ENCODE measurements at regions not wholly inside any gene's neighbourhood (a gene's known extent, or its start where the extent isn't known, plus 50 kb on each side); places are given as distances from the start of the nearest gene placed in this dataset.

- no peaks in the 10 kb centered on the region for H3K36me3 Mint-ChIP-seq (ENCODE audit: low read depth)
- H3K4me1 Mint-ChIP-seq (ENCODE audit: low read depth) = no peaks in the 10 kb centered on the region
- H3K9me3 Mint-ChIP-seq = peaks cover under 1% of the 10 kb centered on the region
- no peak overlapping the region for H3K4me3 Mint-ChIP-seq
- no peaks in the 10 kb centered on the region for H3K27me3 Mint-ChIP-seq (ENCODE audit: low read depth)
- H3K27ac Mint-ChIP-seq = no peak overlapping the region
These were observed 498.1 kb downstream of the SLC4A3 start for GRCh38 chr2:220125551-220125950.

DNA sequence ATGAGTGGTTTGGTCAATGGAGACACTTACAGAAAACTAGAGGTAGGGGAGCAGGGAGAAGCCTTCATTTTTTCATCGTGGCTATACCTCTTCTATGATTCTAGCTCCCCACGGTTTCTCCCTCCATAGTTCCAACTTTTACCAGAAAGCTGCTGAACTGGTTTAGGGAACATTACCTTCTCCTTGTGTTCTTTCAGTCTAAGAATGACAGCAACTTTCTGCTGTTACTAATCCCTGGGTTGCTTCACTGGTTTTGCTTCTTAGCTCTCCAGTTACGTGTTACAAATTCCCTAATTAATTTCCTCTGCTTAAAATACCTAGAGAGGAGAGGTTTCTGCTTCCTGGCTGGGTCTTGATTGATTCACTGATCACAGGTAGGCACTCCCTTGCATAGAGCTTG, 499.9 kb downstream of the SLC4A3 start:
- peaks cover 13% of the 10 kb centered on the region for H3K9me3 Mint-ChIP-seq
- no peaks in the 10 kb centered on the region for H3K36me3 Mint-ChIP-seq (ENCODE audit: low read depth)
- no peak overlapping the region for H3K27ac Mint-ChIP-seq
- H3K4me1 Mint-ChIP-seq (ENCODE audit: low read depth) = no peaks in the 10 kb centered on the region
- H3K27me3 Mint-ChIP-seq (ENCODE audit: low read depth) = no peaks in the 10 kb centered on the region
- no peak overlapping the region for H3K4me3 Mint-ChIP-seq

DNA sequence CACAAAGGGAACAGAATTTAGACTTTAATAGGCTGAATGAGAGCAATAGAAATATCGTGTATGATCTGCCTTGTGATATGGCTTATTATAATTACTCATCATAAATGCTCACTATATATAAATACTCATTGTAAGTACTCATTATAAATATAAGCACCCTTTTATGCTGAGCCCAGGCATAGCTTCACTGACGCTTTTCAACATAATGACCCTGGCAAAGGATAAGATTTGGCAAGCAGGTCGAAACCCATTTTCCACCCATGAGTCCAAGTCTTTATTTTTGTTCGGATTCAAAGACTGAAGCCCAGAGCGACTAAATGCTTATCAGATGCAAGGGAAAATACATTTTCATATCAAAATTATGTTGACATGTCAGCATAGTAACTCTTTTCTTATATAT, 500.4 kb downstream of the SLC4A3 start:
- H3K4me3 Mint-ChIP-seq = no peak overlapping the region
- peaks cover 13% of the 10 kb centered on the region for H3K9me3 Mint-ChIP-seq
- H3K4me1 Mint-ChIP-seq (ENCODE audit: low read depth) = no peaks in the 10 kb centered on the region
- H3K36me3 Mint-ChIP-seq (ENCODE audit: low read depth) = no peaks in the 10 kb centered on the region
- H3K27me3 Mint-ChIP-seq (ENCODE audit: low read depth) = no peaks in the 10 kb centered on the region
- no peak overlapping the region for H3K27ac Mint-ChIP-seq

- Mint-ChIP-seq H3K36me3 (ENCODE audit: low read depth) (no peaks in the 10 kb centered on the region), H3K4me1 (ENCODE audit: low read depth) (no peaks in the 10 kb centered on the region), H3K27me3 (ENCODE audit: low read depth) (no peaks in the 10 kb centered on the region), H3K4me3 (no peak overlapping the region), H3K9me3 (peaks cover 13% of the 10 kb centered on the region), H3K27ac (no peak overlapping the region)
These were observed 502.0 kb downstream of the SLC4A3 start for GRCh38 chr2:220129391-220129790.

DNA sequence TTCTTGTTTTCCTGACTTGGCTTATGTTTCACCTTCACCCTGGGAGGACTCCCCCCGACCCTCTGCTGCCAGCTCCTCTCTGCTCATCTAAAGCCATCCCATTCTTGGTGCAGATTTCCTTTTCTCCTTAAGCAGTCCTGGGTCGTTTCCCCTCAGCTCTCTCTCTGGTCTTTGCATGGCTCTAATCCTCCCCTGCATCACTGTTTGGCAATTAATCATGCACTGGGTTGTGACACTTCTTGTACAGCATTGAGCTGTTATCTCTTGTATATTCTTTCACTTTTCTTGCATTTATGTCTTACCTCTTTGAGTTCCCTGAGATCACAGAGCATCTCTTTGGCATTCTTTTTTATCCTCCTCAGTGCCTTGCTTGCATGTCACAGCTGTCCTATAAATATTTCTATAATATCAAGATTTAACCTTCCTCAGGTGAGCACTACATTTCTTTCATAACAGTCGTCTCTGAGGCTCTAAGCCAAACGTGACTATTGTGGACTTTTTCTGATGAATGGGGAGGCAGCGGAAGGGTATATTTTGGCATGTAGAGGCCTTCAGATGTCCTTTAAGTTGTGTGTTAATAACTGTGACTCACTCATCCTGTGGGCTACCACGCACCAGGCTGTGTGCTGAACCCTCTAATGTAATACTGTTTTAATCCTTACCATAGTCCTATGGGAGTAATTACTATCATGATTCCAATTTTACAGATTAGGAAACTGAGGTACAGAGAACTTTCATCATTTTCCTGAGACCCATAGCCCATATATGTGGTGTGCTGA, 507.5 kb downstream of the SLC4A3 start:
- Mint-ChIP-seq H3K27me3 (ENCODE audit: low read depth) (no peaks in the 10 kb centered on the region), H3K4me3 (no peak overlapping the region), H3K4me1 (ENCODE audit: low read depth) (no peaks in the 10 kb centered on the region), H3K9me3 (peaks cover 13% of the 10 kb centered on the region), H3K27ac (no peak overlapping the region), H3K36me3 (ENCODE audit: low read depth) (no peaks in the 10 kb centered on the region)

- H3K9me3 Mint-ChIP-seq = no peaks in the 10 kb centered on the region
- no peaks in the 10 kb centered on the region for H3K36me3 Mint-ChIP-seq (ENCODE audit: low read depth)
- H3K27me3 Mint-ChIP-seq (ENCODE audit: low read depth) = no peaks in the 10 kb centered on the region
- H3K4me3 Mint-ChIP-seq = no peak overlapping the region
- no peak overlapping the region for H3K27ac Mint-ChIP-seq
- no peaks in the 10 kb centered on the region for H3K4me1 Mint-ChIP-seq (ENCODE audit: low read depth)
These were observed 515.9 kb downstream of the SLC4A3 start for GRCh38 chr2:220143336-220143735.

- no peaks in the 10 kb centered on the region for H3K9me3 Mint-ChIP-seq
- H3K4me1 Mint-ChIP-seq (ENCODE audit: low read depth) = no peaks in the 10 kb centered on the region
- H3K27me3 Mint-ChIP-seq (ENCODE audit: low read depth) = no peaks in the 10 kb centered on the region
- no peak overlapping the region for H3K4me3 Mint-ChIP-seq
- H3K36me3 Mint-ChIP-seq (ENCODE audit: low read depth) = no peaks in the 10 kb centered on the region
- H3K27ac Mint-ChIP-seq = no peak overlapping the region
These were observed 517.0 kb downstream of the SLC4A3 start for GRCh38 chr2:220144411-220144810.

GRCh38 chr2:220147161-220148038, 520.0 kb downstream of the SLC4A3 start:
- no peak overlapping the region for H3K27ac Mint-ChIP-seq
- H3K27me3 Mint-ChIP-seq (ENCODE audit: low read depth) = no peaks in the 10 kb centered on the region
- no peaks in the 10 kb centered on the region for H3K36me3 Mint-ChIP-seq (ENCODE audit: low read depth)
- no peak overlapping the region for H3K4me3 Mint-ChIP-seq
- no peaks in the 10 kb centered on the region for H3K4me1 Mint-ChIP-seq (ENCODE audit: low read depth)
- no peaks in the 10 kb centered on the region for H3K9me3 Mint-ChIP-seq

DNA sequence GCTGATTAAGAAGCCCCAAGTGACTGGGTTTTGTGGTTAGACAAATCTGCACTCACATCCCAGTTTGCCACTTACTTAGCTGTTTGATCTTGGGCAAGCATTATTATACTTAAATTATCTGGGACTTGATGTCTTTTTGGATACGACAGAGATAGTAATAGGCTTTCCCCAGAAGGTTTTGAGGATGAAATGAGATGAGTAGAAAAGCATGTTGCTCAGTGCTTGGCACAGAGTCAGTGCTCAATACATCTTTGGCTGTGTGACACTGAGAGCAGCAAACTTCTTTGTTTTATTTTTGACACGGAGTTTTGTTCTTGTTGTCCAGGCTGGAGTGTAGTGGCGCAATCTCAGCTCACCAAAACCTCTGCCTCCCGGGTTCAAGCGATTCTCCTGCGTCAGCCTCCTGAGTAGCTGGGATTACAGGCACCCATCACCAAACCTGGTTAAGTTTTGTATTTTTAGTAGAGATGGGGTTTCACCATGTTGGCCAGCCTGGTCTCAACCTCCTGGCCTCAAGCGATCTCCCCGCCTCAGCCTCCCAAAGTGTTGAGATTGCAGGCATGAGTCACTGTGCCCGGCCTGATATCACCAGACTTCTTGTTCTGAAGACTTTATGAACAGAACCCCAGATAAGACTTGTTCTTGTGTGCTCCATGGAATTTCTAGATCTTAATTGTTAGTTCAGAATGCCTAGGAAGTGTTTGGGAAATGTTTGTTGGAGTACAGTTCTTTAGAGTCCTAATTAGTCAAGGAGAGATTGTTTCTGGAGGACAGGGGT, 521.2 kb downstream of the SLC4A3 start:
- H3K4me1 Mint-ChIP-seq (ENCODE audit: low read depth) = no peaks in the 10 kb centered on the region
- H3K36me3 Mint-ChIP-seq (ENCODE audit: low read depth) = no peaks in the 10 kb centered on the region
- H3K27ac Mint-ChIP-seq = no peak overlapping the region
- H3K9me3 Mint-ChIP-seq = no peaks in the 10 kb centered on the region
- no peak overlapping the region for H3K4me3 Mint-ChIP-seq
- no peaks in the 10 kb centered on the region for H3K27me3 Mint-ChIP-seq (ENCODE audit: low read depth)

- no peaks in the 10 kb centered on the region for H3K4me1 Mint-ChIP-seq (ENCODE audit: low read depth)
- no peaks in the 10 kb centered on the region for H3K36me3 Mint-ChIP-seq (ENCODE audit: low read depth)
- H3K27ac Mint-ChIP-seq = no peak overlapping the region
- no peaks in the 10 kb centered on the region for H3K9me3 Mint-ChIP-seq
- H3K27me3 Mint-ChIP-seq (ENCODE audit: low read depth) = no peaks in the 10 kb centered on the region
- no peak overlapping the region for H3K4me3 Mint-ChIP-seq
These were observed 523.9 kb downstream of the SLC4A3 start for GRCh38 chr2:220151341-220151740.

DNA sequence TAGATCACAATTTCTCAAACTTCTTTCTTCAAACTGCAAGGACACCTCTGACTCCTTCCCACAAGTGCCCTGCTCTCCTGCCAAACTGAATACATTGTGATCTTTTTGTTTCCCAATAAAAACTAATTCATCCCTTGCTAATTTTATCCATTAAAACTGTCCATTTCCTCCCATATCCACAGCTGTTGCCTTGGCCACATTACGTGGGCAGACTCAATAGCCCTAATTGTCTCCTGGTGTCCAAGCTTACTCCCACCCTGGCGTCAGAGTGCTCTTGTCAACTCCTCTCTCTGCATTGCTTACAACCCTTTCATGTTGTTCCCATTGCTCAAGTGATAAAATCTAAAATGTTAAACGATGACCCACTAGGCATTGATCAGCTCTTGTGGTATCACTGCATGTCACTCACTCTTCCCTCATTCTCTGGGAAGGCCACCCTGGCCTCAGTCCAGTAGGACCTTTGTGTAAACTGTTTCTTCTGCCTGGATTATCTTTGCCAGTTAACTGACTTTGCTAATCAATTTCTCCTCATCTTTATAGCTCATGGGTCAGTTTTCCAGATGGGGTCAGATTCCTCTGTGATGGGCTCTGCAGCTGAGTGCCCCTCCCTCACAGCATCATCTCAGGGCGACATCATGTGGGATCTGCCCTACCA, 525.0 kb downstream of the SLC4A3 start:
- Mint-ChIP-seq H3K27me3 (ENCODE audit: low read depth) (no peaks in the 10 kb centered on the region), H3K27ac (no peak overlapping the region), H3K4me1 (ENCODE audit: low read depth) (no peaks in the 10 kb centered on the region), H3K4me3 (no peak overlapping the region), H3K9me3 (no peaks in the 10 kb centered on the region), H3K36me3 (ENCODE audit: low read depth) (no peaks in the 10 kb centered on the region)

DNA sequence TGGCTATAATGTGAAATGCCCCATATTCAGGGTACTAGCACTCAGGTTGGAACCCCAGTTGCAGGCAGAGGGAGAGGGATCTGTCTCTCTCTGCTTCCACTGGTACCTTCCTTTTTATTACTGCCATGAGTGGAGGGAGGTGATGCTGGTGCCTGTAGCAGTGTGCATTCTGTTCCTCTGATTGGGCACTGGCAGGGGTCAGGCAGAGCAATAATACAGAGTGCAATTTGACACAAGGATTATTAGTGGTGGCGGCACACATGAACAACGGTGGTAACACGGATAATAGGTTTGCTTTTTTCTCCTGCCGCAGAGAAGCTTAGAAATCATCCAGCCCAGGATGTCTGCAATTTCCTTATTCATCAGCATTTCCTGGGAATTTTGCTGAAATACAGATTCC, 525.7 kb downstream of the SLC4A3 start:
- H3K4me1 Mint-ChIP-seq (ENCODE audit: low read depth) = no peaks in the 10 kb centered on the region
- no peaks in the 10 kb centered on the region for H3K27me3 Mint-ChIP-seq (ENCODE audit: low read depth)
- H3K27ac Mint-ChIP-seq = no peak overlapping the region
- no peaks in the 10 kb centered on the region for H3K36me3 Mint-ChIP-seq (ENCODE audit: low read depth)
- no peak overlapping the region for H3K4me3 Mint-ChIP-seq
- H3K9me3 Mint-ChIP-seq = no peaks in the 10 kb centered on the region

DNA sequence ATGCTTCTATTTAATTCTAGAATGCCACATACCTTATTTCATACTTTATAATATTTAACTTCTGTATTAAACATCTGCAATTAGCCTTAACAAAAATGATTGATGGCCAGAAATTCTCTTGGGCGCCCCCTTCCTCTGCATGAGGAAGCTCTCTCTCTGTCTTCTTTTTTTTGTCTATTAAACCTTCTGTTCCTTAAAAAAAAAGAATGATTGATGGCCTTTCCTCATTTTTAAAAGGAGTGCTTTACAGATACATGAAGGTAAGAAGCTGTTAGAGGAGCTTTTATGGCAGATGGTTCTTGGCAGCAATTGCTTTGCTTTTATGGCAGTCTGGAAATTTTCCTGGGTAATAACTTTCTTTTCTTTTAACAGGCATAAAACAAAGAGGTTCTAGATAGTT, 526.9 kb downstream of the SLC4A3 start:
- no peaks in the 10 kb centered on the region for H3K4me1 Mint-ChIP-seq (ENCODE audit: low read depth)
- no peak overlapping the region for H3K27ac Mint-ChIP-seq
- H3K4me3 Mint-ChIP-seq = no peak overlapping the region
- no peaks in the 10 kb centered on the region for H3K36me3 Mint-ChIP-seq (ENCODE audit: low read depth)
- H3K27me3 Mint-ChIP-seq (ENCODE audit: low read depth) = no peaks in the 10 kb centered on the region
- no peaks in the 10 kb centered on the region for H3K9me3 Mint-ChIP-seq

GRCh38 chr2:220157312-220157711, 529.9 kb downstream of the SLC4A3 start:
- no peaks in the 10 kb centered on the region for H3K9me3 Mint-ChIP-seq
- no peaks in the 10 kb centered on the region for H3K27me3 Mint-ChIP-seq (ENCODE audit: low read depth)
- no peaks in the 10 kb centered on the region for H3K4me1 Mint-ChIP-seq (ENCODE audit: low read depth)
- H3K4me3 Mint-ChIP-seq = no peak overlapping the region
- H3K27ac Mint-ChIP-seq = no peak overlapping the region
- H3K36me3 Mint-ChIP-seq (ENCODE audit: low read depth) = no peaks in the 10 kb centered on the region

Measured in T-helper 1 cell treated with Interleukin-12 subunit alpha and Interleukin-12 subunit beta and Interleukin-4 antibody, amounts not matched to agents 30 μg/mL and 1 μg/mL, for 36 hours (primary cell).